MG63 (cell line): ENCODE measurements at regions not wholly inside any gene's neighbourhood (a gene's known extent, or its start where the extent isn't known, plus 50 kb on each side); places are given as distances from the start of the nearest gene placed in this dataset.

Experiments
- DNase-seq: peaks from one replicate; pipeline ENCODE4 v3.0.0-alpha.2; 2020
- H3K27me3 ChIP-seq: fragments of 250-450 bp; sonication (Bioruptor Pico); 2 replicates; pipeline ENCODE4 v1.5.1; 2020; ENCODE audit warnings: mild to moderate bottlenecking, moderate library complexity
- H3K36me3 ChIP-seq: fragments of 250-450 bp; sonication (Bioruptor Pico); 2 replicates; pipeline ENCODE4 v1.5.1; 2020; ENCODE audit warnings: mild to moderate bottlenecking, moderate library complexity
- H3K4me3 ChIP-seq: fragments of 250-450 bp; sonication (Bioruptor Pico); 2 replicates; pipeline ENCODE4 v1.5.1; 2020; ENCODE audit warnings: mild to moderate bottlenecking, moderate library complexity
- H3K9me3 ChIP-seq: fragments of 250-450 bp; sonication (Bioruptor Pico); 2 replicates; pipeline ENCODE4 v1.5.1; 2020; ENCODE audit warnings: mild to moderate bottlenecking, moderate library complexity

GRCh38 chr13:68993154-68993553 lies 1114.5 kb upstream of the ATXN8OS start:
- no peaks in the 10 kb centered on the region for H3K9me3 ChIP-seq
- H3K27me3 ChIP-seq = no peaks in the 10 kb centered on the region
- no peaks in the 10 kb centered on the region for H3K36me3 ChIP-seq
- H3K4me3 ChIP-seq = no peak overlapping the region
- no peak for DNase-seq

- no peaks in the 10 kb centered on the region for H3K27me3 ChIP-seq
- no peak for DNase-seq
- no peaks in the 10 kb centered on the region for H3K9me3 ChIP-seq
- no peaks in the 10 kb centered on the region for H3K36me3 ChIP-seq
- H3K4me3 ChIP-seq = no peak overlapping the region
Observed at GRCh38 chr13:68988176-68988575, 1119.5 kb upstream of the ATXN8OS start.

GRCh38 chr13:68987585-68987984 lies 1120.0 kb upstream of the ATXN8OS start:
- H3K27me3 ChIP-seq = no peaks in the 10 kb centered on the region
- no peak overlapping the region for H3K4me3 ChIP-seq
- no peak for DNase-seq
- no peaks in the 10 kb centered on the region for H3K36me3 ChIP-seq
- H3K9me3 ChIP-seq = no peaks in the 10 kb centered on the region

GRCh38 chr13:68984688-68985319 lies 1122.8 kb upstream of the ATXN8OS start:
- DNase-seq = no peak
- Histone ChIP-seq H3K36me3 (no peaks in the 10 kb centered on the region), H3K9me3 (no peaks in the 10 kb centered on the region), H3K4me3 (no peak overlapping the region), H3K27me3 (no peaks in the 10 kb centered on the region; the same call in 1 of the 2 replicates)

- Histone ChIP-seq H3K36me3 (no peaks in the 10 kb centered on the region), H3K27me3 (no peaks in the 10 kb centered on the region; the same call in 1 of the 2 replicates), H3K9me3 (no peaks in the 10 kb centered on the region), H3K4me3 (no peak overlapping the region)
- no peak for DNase-seq
Observed at GRCh38 chr13:68982961-68983619, 1124.5 kb upstream of the ATXN8OS start.

GRCh38 chr13:68976287-68976686 lies 1131.3 kb upstream of the ATXN8OS start:
- H3K4me3 ChIP-seq = no peak overlapping the region
- DNase-seq = no peak
- H3K27me3 ChIP-seq = no peaks in the 10 kb centered on the region
- no peaks in the 10 kb centered on the region for H3K9me3 ChIP-seq
- H3K36me3 ChIP-seq = no peaks in the 10 kb centered on the region

GRCh38 chr13:68970532-68970931 lies 1137.1 kb upstream of the ATXN8OS start:
- Histone ChIP-seq H3K9me3 (no peaks in the 10 kb centered on the region), H3K27me3 (no peaks in the 10 kb centered on the region), H3K36me3 (no peaks in the 10 kb centered on the region), H3K4me3 (no peak overlapping the region)
- no peak for DNase-seq

- Histone ChIP-seq H3K36me3 (no peaks in the 10 kb centered on the region), H3K4me3 (no peak overlapping the region), H3K27me3 (no peaks in the 10 kb centered on the region), H3K9me3 (no peaks in the 10 kb centered on the region)
- no peak for DNase-seq
Observed at GRCh38 chr13:68948586-68948985, 1159.0 kb upstream of the ATXN8OS start.

GRCh38 chr13:68944272-68944671 lies 1163.4 kb upstream of the ATXN8OS start:
- no peak for DNase-seq
- H3K27me3 ChIP-seq = no peaks in the 10 kb centered on the region

GRCh38 chr13:68940049-68940448 lies 1167.6 kb upstream of the ATXN8OS start:
- Histone ChIP-seq H3K27me3 (no peaks in the 10 kb centered on the region), H3K9me3 (no peaks in the 10 kb centered on the region), H3K4me3 (no peak overlapping the region), H3K36me3 (no peaks in the 10 kb centered on the region)
- no peak for DNase-seq

More at GRCh38 chr13:68944272-68944671, 1163.4 kb upstream of the ATXN8OS start:
- Histone ChIP-seq H3K36me3 (no peaks in the 10 kb centered on the region), H3K9me3 (no peaks in the 10 kb centered on the region), H3K4me3 (no peak overlapping the region)

GRCh38 chr13:68938639-68939038 lies 1169.0 kb upstream of the ATXN8OS start:
- Histone ChIP-seq H3K9me3 (no peaks in the 10 kb centered on the region), H3K4me3 (no peak overlapping the region), H3K36me3 (no peaks in the 10 kb centered on the region), H3K27me3 (no peaks in the 10 kb centered on the region)
- DNase-seq = no peak

- H3K27me3 ChIP-seq = no peaks in the 10 kb centered on the region
- no peaks in the 10 kb centered on the region for H3K36me3 ChIP-seq
- H3K4me3 ChIP-seq = no peak overlapping the region
- no peak for DNase-seq
- no peaks in the 10 kb centered on the region for H3K9me3 ChIP-seq
Observed at GRCh38 chr13:68929075-68929745, 1178.4 kb upstream of the ATXN8OS start.

- Histone ChIP-seq H3K27me3 (no peaks in the 10 kb centered on the region), H3K36me3 (no peaks in the 10 kb centered on the region), H3K4me3 (no peak overlapping the region), H3K9me3 (no peaks in the 10 kb centered on the region)
- DNase-seq = peak; percentile 0
Observed at GRCh38 chr13:68927387-68928026, 1180.1 kb upstream of the ATXN8OS start.

GRCh38 chr13:68923995-68924394 lies 1183.6 kb upstream of the ATXN8OS start:
- no peak overlapping the region for H3K4me3 ChIP-seq
- H3K36me3 ChIP-seq = no peaks in the 10 kb centered on the region
- DNase-seq = no peak
- H3K27me3 ChIP-seq = no peaks in the 10 kb centered on the region
- no peaks in the 10 kb centered on the region for H3K9me3 ChIP-seq

- Histone ChIP-seq H3K4me3 (no peak overlapping the region), H3K36me3 (no peaks in the 10 kb centered on the region), H3K9me3 (no peaks in the 10 kb centered on the region; the same call in 1 of the 2 replicates), H3K27me3 (no peaks in the 10 kb centered on the region)
- no peak for DNase-seq
Observed at GRCh38 chr13:68908879-68909278, 1198.7 kb upstream of the ATXN8OS start.

- no peak for DNase-seq
- no peak overlapping the region for H3K4me3 ChIP-seq
- no peaks in the 10 kb centered on the region for H3K27me3 ChIP-seq
- H3K9me3 ChIP-seq = no peaks in the 10 kb centered on the region; the same call in 1 of the 2 replicates
- H3K36me3 ChIP-seq = no peaks in the 10 kb centered on the region
Observed at GRCh38 chr13:68905186-68905585, 1202.4 kb upstream of the ATXN8OS start.

GRCh38 chr13:68897331-68897928 lies 1210.2 kb upstream of the ATXN8OS start:
- Histone ChIP-seq H3K27me3 (no peaks in the 10 kb centered on the region), H3K4me3 (no peak overlapping the region), H3K9me3 (no peaks in the 10 kb centered on the region), H3K36me3 (no peaks in the 10 kb centered on the region)
- DNase-seq = no peak
